Fibroblast of pulmonary artery (primary cell): ENCODE measurements at regions not wholly inside any gene's neighbourhood (a gene's known extent, or its start where the extent isn't known, plus 50 kb on each side); places are given as distances from the start of the nearest gene placed in this dataset.

Source experiments
- DNase-seq: peaks from one replicate; pipeline ENCODE4 v3.0.0-alpha.2; 2010; ENCODE audit warnings: low read depth
- H3K4me3 ChIP-seq: replicated peaks from 2 replicates; pipeline ENCODE4 v1.5.1; 2011; ENCODE audit warnings: low read depth, mild to moderate bottlenecking, control low read depth, low read length, moderate library complexity
- TF ChIP-seq, protein P1 (sequence below): IDR thresholded peaks from 2 replicates; pipeline ENCODE4 v1.5.1; 2011; ENCODE audit warnings: mild to moderate bottlenecking, control low read depth, low read length, inconsistent platforms; ENCODE audit errors: missing control alignments

DNA sequence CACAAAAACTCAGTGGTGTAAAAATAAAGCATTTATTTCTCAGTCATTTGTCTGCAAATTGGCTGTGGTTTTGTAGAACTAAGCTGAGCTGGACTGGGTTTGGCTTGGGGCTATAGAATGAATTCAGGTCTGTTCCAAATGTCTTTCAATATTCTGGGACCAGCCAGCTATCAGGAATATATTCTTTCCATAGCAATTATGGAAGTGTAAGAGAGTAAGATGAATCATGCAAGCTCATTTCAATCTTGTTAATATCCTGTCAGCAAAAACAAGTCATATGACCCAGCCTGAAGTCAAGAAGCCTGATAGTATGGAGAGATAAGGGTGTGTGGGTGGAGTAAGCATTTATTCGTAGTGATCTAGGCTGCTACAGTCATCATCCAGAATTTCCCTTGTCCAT lies 481.0 kb upstream of the CDH2 start:
- no peak overlapping the region for H3K4me3 ChIP-seq
- TF ChIP-seq, protein P1, sequence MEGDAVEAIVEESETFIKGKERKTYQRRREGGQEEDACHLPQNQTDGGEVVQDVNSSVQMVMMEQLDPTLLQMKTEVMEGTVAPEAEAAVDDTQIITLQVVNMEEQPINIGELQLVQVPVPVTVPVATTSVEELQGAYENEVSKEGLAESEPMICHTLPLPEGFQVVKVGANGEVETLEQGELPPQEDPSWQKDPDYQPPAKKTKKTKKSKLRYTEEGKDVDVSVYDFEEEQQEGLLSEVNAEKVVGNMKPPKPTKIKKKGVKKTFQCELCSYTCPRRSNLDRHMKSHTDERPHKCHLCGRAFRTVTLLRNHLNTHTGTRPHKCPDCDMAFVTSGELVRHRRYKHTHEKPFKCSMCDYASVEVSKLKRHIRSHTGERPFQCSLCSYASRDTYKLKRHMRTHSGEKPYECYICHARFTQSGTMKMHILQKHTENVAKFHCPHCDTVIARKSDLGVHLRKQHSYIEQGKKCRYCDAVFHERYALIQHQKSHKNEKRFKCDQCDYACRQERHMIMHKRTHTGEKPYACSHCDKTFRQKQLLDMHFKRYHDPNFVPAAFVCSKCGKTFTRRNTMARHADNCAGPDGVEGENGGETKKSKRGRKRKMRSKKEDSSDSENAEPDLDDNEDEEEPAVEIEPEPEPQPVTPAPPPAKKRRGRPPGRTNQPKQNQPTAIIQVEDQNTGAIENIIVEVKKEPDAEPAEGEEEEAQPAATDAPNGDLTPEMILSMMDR: no peak
- peak; percentile 10 for DNase-seq

DNA sequence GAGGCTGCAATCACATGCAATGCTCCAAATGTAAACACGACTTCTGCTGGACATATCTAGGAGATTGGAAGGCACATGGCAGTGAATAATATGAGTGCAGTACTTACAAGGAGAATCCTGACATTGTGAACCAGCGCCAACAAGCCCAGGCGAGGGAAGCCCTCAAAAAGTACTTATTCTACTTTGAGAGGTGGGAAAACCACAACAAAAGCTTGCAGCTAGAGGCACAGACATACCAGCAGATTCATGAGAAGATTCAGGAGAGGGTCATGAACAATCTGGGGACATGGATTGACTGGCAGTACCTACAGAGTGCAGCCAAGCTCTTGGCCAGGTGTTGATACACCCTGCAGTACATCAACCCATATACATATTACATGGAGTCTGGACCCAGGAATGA lies 475.7 kb upstream of the CDH2 start:
- DNase-seq: no peak
- TF ChIP-seq, protein P1: no peak
- no peak overlapping the region for H3K4me3 ChIP-seq

DNA sequence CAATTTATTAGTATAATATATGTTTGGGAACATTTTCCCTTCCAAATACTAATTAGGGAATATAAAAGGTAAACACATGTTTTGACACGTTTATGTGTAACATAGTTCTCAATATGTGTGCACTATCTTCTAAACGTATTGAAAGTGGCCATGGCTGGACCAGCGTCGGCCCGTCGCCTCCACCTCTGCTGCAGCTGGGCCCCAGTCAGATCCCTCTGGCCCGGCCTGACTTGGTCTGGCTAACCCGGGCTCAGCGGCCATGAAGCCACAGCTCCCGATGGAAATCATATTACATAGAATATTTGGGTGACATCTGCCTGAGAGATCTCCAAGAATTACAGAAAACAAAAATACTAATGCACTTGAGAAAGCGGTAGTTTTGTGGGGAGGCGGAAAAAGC lies 474.4 kb upstream of the CDH2 start:
- TF ChIP-seq, protein P1: no peak
- H3K4me3 ChIP-seq: no peak overlapping the region
- no peak for DNase-seq

DNA sequence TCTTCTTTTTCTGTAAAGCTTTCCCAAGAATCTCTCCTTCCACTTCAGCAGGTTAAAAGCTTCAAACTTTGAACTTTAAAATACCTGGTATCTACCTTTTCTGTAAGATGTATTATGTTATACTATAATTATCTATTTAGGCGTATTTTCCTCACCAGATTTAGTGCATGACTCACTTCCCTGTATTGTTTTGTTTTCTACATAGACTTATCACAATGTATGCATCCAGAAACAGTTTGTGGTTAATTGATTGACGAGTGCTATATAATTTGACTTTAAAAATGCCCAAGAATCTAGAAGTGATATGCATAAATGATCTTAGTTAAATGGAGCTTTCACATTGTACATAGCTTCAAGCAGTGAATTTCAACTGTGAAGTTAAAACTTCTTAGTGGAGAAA lies 473.9 kb upstream of the CDH2 start:
- DNase-seq: peak; percentile 29
- H3K4me3 ChIP-seq: no peak overlapping the region
- TF ChIP-seq, protein P1: no peak

DNA sequence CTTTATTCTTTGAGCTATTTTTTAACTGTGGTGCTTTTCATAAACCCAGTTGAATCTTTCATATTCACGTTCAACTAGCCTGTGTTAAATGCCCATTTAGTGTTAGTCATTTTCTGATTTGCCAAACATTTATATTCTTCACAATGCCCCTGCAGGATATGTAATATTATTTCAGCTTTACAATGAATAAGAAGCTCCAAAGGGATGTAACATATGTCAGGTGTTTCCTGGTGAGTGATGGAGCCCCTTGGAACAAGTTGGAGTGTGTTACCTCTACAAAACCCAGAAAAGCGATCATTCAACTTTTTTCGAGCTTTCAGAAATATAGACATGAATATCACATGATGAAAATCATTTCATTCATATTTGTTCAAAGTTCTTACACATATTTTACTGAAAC lies 471.0 kb upstream of the CDH2 start:
- no peak for DNase-seq
- H3K4me3 ChIP-seq: no peak overlapping the region
- TF ChIP-seq, protein P1: no peak

DNA sequence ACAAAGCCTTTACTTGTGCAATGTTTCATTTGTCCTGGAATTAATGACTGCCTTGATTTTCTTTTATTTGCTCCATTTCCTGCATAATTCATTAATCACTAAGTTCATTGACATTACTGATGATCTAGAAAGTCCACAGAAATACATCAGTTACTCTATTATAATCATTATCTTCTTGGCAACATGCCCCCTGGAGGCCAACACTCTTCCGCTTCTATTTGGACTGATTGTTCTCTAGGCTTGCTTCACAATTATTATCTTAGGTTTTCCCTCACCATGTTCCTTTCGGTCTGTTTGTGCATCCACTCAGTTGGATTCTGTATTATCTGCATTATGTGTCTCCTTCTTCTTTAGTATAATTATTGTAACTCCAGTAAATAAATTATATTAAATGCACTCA lies 461.0 kb upstream of the CDH2 start:
- TF ChIP-seq, protein P1: no peak
- peak; percentile 36 for DNase-seq
- H3K4me3 ChIP-seq: no peak overlapping the region

DNA sequence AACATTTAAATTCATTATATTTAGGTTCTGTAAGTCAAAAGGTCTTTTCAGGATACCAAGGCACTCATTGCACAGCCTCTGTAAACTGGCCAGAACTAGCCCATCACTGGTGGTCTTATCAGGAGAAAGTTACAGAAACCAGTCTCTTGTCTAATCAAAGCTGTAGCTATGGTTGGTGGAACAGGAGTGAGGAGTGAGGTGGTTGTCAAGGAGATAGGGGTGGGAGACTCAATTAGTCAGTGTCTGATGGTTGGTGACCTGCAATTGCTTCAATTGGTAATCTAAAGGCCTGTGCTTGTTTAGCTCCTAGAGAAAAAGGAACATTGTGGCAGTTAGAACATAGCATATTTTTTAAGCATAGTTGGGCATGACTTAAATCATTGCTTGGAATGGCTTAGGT lies 458.6 kb upstream of the CDH2 start:
- no peak for DNase-seq
- H3K4me3 ChIP-seq: no peak overlapping the region
- TF ChIP-seq, protein P1: no peak
